ENCODE measurements at regions not wholly inside any gene's neighbourhood (a gene's known extent, or its start where the extent isn't known, plus 50 kb on each side); places are given as distances from the start of the nearest gene placed in this dataset.

- H3K4me3 ChIP-seq, result no peak overlapping the region
- no peak overlapping the region for H3K27ac ChIP-seq
Observed at GRCh38 chr11:91717169-91717568, 507.4 kb upstream of the FAT3 start.

- Histone ChIP-seq H3K4me3 (no peak overlapping the region), H3K27ac (no peak overlapping the region)
Observed at GRCh38 chr11:91707652-91708482, 516.8 kb upstream of the FAT3 start.

DNA sequence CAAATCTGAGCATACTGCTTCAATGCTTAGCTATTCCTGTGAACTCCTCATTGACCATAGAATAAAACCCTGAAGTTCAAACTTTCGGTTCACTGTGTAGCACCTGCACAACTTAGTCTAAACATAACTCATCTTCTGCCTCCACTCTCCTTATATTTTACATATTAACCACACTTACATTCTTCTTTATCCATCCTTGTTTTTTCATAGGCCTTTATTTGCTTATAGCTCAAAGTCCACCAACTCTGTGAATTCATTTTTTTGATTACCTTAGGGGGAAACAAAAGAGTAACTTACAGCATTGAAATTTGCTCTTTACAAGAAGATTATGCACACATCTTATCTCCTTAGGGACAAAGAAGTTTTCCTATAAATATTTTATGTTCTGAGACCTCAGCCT lies 521.6 kb upstream of the FAT3 start:
- Histone ChIP-seq H3K27ac (no peak overlapping the region), H3K4me3 (no peak overlapping the region)

DNA sequence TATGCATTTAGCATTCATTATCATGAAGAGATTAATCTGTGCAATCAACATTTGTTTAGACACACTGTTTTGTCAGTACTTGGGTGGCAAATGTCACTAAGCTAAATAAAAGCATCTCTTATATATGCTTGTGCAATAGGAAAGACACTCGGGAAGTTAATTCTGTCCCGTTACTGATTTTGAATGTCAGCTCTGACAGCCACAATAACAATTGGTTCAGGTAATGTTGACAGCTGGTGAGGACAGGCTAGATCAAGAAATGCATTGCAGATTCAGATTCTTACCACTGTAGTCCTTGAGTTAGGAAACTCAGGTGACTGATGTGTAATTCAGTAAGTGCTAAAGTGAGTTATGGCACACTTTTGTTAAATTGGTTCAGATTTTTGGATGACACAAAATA lies 523.8 kb upstream of the FAT3 start:
- no peak overlapping the region for H3K4me3 ChIP-seq
- no peak overlapping the region for H3K27ac ChIP-seq

DNA sequence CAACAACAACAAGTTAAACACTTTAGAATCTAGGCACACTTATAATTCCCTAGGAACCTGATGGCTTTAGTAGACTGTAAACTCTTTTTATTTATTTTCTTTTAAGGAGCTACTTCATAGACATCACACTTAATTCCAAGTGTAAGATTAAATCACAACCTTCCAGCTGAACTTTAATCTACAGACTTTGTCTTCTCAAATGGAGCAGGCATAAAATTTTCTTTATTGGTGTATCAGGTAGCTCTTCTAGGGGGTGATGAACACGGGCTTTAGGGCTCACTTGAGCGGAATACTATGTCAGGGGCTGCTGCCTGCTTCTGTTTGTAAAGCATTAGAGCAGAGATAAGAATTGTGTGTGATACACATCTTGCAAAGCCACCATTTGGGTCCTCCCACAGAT lies 525.8 kb upstream of the FAT3 start:
- Histone ChIP-seq H3K4me3 (no peak overlapping the region), H3K27ac (no peak overlapping the region)

DNA sequence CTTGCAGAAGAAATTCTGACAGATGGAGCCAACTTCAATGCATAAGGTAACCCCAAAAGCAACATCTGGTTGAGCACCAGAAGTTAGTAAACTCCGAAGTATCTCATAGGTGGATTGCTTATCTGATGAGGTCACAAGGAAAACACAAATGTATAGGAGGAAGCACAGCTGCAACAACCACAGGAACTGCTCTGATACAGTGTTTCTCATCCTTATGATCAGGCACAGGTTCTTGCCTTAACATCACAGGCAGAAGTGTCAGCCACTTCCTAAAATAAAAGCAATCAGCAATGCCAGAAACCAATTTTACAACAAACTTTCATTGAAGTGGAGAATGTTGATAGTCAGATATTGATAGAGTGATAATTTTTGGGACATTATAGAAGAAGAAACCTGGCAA lies 530.3 kb upstream of the FAT3 start:
- H3K4me3 ChIP-seq, result no peak overlapping the region
- no peak overlapping the region for H3K27ac ChIP-seq

DNA sequence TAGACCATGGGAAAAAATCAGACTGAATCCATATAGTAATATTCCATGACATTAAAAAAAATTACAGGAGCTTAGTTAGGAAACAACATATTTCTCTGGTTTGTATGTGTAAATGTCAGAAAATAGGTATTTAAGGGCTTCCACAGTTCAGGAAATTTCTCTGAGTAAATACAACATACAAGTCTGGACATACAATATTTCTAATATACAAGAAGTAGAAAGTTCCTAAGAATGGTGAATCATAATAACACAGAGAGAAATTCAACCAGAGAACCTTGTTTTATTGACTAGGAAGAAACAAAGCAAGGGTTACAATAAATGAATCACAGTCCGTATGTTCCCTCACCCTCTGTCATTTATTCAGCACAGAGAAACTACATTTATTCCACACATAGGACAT lies 532.7 kb upstream of the FAT3 start:
- H3K27ac ChIP-seq, result no peak overlapping the region
- no peak overlapping the region for H3K4me3 ChIP-seq

GRCh38 chr11:91688672-91689071 lies 535.9 kb upstream of the FAT3 start:
- Histone ChIP-seq H3K4me3 (no peak overlapping the region), H3K27ac (no peak overlapping the region)

DNA sequence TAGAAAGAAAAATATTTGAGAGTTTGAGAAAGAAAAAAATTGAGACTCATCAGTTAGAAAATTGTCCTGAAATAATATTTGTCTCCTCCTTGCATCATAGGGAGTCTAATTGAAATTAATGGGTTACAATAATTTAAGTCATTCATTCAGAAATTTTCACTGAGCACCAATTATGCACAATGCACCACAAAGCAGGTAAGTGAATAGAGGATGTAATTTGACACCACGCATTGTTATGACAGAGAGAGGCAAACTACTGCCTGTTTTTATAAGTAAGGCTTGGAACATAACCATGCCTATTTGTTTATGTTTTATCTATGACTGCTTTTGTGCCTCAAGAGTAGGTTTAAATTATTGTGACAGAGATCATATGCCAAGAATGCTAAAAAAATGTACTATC lies 537.9 kb upstream of the FAT3 start:
- H3K4me3 ChIP-seq, result no peak overlapping the region
- no peak overlapping the region for H3K27ac ChIP-seq

DNA sequence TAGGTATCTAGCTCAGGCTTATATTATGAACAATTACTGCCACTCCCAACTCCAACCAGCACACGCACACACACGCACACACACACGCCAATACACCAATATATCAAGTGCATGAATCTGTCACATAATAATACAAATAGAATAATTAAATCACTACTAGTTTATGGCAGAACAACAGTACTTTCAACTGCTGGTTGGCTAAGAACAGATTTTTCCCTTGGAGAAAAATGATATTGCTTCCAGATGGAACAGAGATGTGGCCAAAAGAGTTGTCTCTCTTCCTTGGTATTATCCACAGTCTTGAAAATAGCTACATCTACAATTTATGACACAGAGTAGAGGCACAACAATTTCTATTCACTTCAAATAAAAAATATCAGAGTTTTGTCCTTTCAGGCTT lies 538.3 kb upstream of the FAT3 start:
- no peak overlapping the region for H3K4me3 ChIP-seq

GRCh38 chr11:91673705-91674104 lies 550.9 kb upstream of the FAT3 start:
- Histone ChIP-seq H3K27ac (no peak overlapping the region), H3K4me3 (no peak overlapping the region)

More for the DNA sequence above, 538.3 kb upstream of the FAT3 start:
- no peak overlapping the region for H3K27ac ChIP-seq

DNA sequence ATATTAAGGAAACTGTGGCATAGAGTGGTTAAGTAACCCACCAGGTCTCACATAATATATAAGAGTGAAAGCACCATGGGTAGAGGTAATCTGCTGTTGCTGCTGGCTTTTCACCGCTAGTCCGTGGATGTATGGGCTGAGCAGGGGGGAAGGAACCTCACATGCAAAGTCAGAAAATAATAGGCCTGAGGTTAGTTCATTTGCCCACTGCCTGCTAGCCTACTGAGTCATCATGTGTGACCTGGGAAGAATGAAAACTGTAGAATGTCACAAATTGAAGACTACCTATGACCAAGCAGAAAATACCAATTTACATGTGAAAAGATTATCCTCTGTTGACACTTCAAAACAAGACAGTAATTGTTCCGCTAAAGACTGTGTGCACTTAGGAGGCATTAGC lies 560.1 kb upstream of the FAT3 start:
- Histone ChIP-seq H3K4me3 (no peak overlapping the region), H3K27ac (no peak overlapping the region)

DNA sequence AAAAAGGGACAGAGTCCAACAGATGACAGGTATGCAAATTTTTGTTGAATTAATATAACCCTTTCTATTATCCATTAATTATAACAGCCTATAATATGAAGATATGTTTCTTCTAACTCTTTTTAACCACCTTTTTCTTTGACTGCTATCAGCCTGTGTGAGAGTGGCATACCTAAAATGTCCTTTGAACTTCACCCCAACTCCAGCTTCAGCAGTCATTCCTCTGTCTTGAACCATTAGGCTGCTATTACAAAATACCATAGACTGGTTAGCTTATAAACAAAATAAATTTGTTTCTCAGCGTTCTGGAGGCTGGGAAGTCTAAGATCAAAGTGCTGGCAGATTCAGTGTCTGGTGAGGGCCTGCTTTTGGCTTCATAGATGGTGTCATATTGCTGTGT lies 564.6 kb upstream of the FAT3 start:
- no peak overlapping the region for H3K4me3 ChIP-seq
- no peak overlapping the region for H3K27ac ChIP-seq

DNA sequence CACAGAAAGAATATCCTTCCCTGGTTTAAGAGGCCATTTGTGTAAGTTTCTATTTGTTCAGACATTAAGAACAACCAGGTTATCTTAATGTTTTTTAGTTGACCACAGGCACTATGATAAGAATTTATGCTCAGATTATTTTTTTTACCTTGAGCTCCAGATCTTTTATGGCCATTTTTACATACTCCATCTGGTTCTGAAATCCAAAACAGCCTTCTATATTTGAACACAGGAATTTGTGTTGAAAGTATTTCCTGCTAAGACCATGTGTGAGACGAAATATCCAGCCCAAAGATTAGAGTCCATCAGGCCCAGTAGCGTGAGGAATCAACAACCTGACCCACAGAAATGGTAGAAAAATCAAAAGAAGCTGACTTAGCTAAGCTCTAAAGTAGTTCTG lies 569.9 kb upstream of the FAT3 start:
- no peak overlapping the region for H3K4me3 ChIP-seq
- H3K27ac ChIP-seq, result no peak overlapping the region

DNA sequence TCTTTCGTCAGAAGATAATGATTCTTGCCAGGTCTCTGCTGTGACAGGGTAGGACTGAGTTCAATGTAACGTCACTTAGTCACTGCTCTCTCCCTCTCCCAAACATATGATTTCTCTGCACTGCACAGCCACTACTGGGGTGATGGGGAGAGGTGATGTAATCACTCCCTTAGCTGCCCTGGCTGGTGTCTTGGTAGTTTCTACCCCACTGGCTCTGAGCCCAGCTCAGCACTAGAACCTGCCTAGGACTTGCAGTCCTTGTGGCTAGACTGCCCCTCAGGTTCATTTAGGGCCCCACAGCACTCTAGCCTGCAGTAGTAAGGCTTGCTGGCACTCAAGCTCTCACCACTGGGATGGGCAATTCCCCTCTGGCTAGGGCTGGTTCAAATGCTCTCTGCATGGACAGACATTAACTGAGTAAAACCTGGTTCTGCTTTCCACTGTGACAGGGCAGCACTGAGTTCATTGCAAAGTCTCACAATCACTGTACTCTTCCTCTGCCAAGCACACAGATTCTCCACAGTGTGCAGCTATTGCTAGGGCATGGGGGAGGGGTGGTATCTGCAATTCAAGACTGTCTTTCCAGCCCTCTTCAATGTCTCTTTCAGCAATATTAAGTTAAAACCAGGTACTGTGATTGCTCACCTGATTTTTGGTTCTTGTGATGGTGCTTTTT lies 571.4 kb upstream of the FAT3 start:
- Histone ChIP-seq H3K4me3 (no peak overlapping the region), H3K27ac (no peak overlapping the region)

DNA sequence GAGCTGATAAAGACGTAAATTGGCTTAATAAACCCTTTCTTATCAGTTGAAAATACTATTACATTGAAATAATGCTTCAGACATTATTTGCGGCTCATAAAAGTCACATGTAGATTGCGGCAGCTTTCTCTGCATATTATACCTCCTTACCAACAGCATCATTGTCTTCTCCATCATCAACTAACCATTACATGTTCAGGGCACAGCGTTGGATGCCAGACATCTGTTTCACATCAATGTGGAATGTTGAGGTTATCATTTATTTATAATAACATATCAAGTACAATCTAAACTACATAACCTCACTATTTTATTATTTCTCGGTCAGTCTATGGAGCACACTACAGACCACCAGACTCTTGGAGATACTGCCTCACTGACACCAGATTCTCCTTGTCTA lies 573.8 kb upstream of the FAT3 start:
- no peak overlapping the region for H3K27ac ChIP-seq
- H3K4me3 ChIP-seq, result no peak overlapping the region

DNA sequence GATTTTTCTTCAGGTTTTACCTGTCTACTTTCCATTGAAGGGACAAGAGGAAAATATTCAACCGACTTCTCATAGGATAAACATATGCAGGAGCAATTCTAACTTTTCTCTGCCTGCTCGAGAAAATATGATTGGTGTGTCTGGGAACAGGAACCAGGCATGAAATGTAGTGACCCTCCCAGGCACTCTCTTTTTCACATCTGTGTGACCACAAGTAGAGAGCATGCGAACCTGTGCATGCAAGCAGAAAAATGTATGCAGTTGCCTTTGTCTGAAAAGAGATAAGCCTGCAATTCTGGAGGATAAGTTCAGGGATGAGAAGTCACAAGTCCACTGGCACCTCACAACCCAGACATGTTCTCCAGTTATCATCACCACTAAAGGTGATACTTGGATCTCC lies 583.5 kb upstream of the FAT3 start:
- Histone ChIP-seq H3K4me3 (no peak overlapping the region), H3K27ac (no peak overlapping the region)

DNA sequence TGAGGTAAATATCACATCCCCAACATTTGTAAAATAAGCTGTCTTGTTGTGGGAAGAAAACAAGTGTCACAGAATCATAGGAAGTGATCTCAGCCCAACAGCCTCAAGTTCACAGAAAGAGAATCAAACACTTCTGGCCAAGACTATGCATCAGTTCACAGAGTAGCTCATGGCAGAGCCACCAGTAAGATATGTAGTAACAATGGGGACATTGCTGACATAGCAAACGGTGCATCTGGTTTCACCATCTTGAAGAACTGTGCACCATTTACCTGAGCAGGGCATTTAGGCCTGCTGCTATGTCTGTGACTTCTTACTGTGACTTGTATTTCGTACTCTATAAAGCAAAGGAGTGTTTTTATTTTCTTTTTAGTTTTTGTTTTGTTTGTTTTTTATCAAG lies 585.3 kb upstream of the FAT3 start:
- Histone ChIP-seq H3K4me3 (no peak overlapping the region), H3K27ac (no peak overlapping the region)

DNA sequence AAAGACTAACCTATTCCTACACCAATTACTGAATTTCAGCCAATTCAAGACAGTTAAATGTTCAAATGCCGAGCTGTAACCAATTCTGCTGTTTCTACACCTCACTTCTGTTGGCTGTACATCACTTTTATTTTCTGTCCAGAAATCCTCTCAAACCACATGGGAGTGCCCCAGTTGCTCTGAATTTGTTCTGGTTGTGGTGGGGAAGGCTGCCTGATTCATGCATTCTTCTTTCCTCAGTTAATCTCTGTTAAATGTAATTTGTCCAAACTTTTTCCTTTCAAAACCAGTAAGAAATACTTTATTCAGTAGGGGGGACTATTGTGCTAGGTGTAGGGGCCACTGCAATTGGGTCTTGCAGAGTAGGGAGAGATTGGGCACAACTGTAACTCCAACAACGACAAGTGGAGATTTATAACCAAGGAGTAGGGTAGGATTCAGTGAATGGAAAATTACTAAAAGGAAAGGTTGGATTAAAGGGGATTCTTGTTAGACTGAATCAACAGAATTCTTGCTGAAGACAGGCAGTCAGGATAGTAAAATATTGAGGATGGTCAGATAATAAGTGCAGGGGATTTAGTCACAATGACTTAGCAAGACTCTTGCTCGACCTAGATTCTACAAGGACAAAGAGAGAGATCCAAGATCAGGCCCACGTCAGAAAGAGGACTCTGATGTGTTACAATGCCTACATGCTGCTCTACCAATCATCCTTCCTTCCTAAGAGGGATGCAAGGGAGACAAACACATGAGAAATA lies 593.5 kb upstream of the FAT3 start:
- Histone ChIP-seq H3K4me3 (no peak overlapping the region), H3K27ac (no peak overlapping the region)

- Histone ChIP-seq H3K27ac (no peak overlapping the region), H3K4me3 (no peak overlapping the region)
Observed at GRCh38 chr11:91625495-91625894, 599.1 kb upstream of the FAT3 start.

GRCh38 chr11:91624021-91624420 lies 600.6 kb upstream of the FAT3 start:
- no peak overlapping the region for H3K4me3 ChIP-seq
- H3K27ac ChIP-seq, result no peak overlapping the region

All from skin epidermis (tissue), 12 donors.